ENCODE measurements at regions not wholly inside any gene's neighbourhood (a gene's known extent, or its start where the extent isn't known, plus 50 kb on each side); places are given as distances from the start of the nearest gene placed in this dataset.

DNA sequence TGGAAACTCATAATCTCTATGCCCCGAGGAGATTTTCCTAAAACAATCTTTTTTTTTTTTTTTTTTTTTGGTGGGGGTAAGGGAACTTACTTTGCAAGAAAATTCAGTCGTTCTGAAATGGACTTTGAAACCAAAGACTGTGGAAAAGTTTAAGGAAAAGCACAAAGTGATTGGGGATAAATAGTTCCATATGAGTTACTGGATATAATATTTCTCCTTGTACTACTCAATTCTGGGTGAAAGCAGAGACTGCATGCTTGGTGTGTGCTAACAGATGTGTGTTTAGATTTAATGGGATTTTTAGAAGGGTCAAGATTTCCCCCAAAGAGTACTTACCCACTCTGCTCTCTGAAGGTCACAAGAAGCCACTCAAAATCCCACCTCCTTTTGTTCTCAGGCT, 204.9 kb upstream of the USP24 start:
- TF ChIP-seq, protein P1, sequence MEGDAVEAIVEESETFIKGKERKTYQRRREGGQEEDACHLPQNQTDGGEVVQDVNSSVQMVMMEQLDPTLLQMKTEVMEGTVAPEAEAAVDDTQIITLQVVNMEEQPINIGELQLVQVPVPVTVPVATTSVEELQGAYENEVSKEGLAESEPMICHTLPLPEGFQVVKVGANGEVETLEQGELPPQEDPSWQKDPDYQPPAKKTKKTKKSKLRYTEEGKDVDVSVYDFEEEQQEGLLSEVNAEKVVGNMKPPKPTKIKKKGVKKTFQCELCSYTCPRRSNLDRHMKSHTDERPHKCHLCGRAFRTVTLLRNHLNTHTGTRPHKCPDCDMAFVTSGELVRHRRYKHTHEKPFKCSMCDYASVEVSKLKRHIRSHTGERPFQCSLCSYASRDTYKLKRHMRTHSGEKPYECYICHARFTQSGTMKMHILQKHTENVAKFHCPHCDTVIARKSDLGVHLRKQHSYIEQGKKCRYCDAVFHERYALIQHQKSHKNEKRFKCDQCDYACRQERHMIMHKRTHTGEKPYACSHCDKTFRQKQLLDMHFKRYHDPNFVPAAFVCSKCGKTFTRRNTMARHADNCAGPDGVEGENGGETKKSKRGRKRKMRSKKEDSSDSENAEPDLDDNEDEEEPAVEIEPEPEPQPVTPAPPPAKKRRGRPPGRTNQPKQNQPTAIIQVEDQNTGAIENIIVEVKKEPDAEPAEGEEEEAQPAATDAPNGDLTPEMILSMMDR (IDR thresholded peaks at IDR 0.05) = no peak
- TF ChIP-seq EP300 (IDR thresholded peaks at IDR 0.05) = no peak
- no peak for TF ChIP-seq POLR2A (IDR thresholded peaks at IDR 0.05)

Data from ovary (tissue), 3 donors.